ENCODE measurements at regions not wholly inside any gene's neighbourhood (a gene's known extent, or its start where the extent isn't known, plus 50 kb on each side); places are given as distances from the start of the nearest gene placed in this dataset.

GRCh38 chr6:168960551-168961263 lies 292.9 kb downstream of the THBS2 start:
- no peak for DNase-seq

GRCh38 chr6:168959696-168960095 lies 293.9 kb downstream of the THBS2 start:
- no peak for DNase-seq

- DNase-seq = peak in 2 of 5 experiments; percentile 15 to 38
These were observed 296.5 kb downstream of the THBS2 start for GRCh38 chr6:168956884-168957730.

GRCh38 chr6:168956141-168956838 lies 297.4 kb downstream of the THBS2 start:
- DNase-seq = no peak

GRCh38 chr6:168953461-168953860 lies 300.2 kb downstream of the THBS2 start:
- no peak for DNase-seq

GRCh38 chr6:168951217-168951616 lies 302.4 kb downstream of the THBS2 start:
- DNase-seq = no peak

- DNase-seq = no peak
These were observed 302.8 kb downstream of the THBS2 start for GRCh38 chr6:168950858-168951214.

GRCh38 chr6:168949981-168950857 lies 303.4 kb downstream of the THBS2 start:
- no peak for DNase-seq

GRCh38 chr6:168948990-168949531 lies 304.6 kb downstream of the THBS2 start:
- no peak for DNase-seq

- DNase-seq = no peak
These were observed 305.6 kb downstream of the THBS2 start for GRCh38 chr6:168948002-168948401.

- DNase-seq = no peak
These were observed 310.3 kb downstream of the THBS2 start for GRCh38 chr6:168943231-168943905.

- DNase-seq = no peak
These were observed 311.0 kb downstream of the THBS2 start for GRCh38 chr6:168942646-168943045.

GRCh38 chr6:168941036-168941435 lies 312.6 kb downstream of the THBS2 start:
- DNase-seq = no peak

- no peak for DNase-seq
These were observed 313.9 kb downstream of the THBS2 start for GRCh38 chr6:168939796-168940195.

GRCh38 chr6:168939041-168939440 lies 314.6 kb downstream of the THBS2 start:
- DNase-seq = no peak

- DNase-seq = no peak
These were observed 315.1 kb downstream of the THBS2 start for GRCh38 chr6:168938546-168938945.

GRCh38 chr6:168937054-168937453 lies 316.6 kb downstream of the THBS2 start:
- no peak for DNase-seq

GRCh38 chr6:168935628-168936010 lies 318.0 kb downstream of the THBS2 start:
- DNase-seq = no peak

- DNase-seq = no peak
These were observed 318.7 kb downstream of the THBS2 start for GRCh38 chr6:168934660-168935627.

GRCh38 chr6:168932171-168932570 lies 321.5 kb downstream of the THBS2 start:
- peak in 1 of 5 experiments; percentile 6 for DNase-seq
